ENCODE measurements at regions not wholly inside any gene's neighbourhood (a gene's known extent, or its start where the extent isn't known, plus 50 kb on each side); places are given as distances from the start of the nearest gene placed in this dataset.

GRCh38 chr6:120005292-120005976 is 655.9 kb upstream of the MAN1A1 start (continued):
- TF ChIP-seq U2AF2 (IDR thresholded peaks at IDR 0.05; ENCODE audit: low read depth, low read length) (no peak), ZNF607 (CRISPR knock-in tag; IDR thresholded peaks at IDR 0.05; ENCODE audit: borderline replicate concordance) (no peak; the same call in 1 of the 2 replicates), PATZ1 (CRISPR knock-in tag; IDR thresholded peaks at IDR 0.05) (no peak), PLRG1 (conservative IDR thresholded peaks at IDR 0.05) (no peak), ZSCAN5A (CRISPR knock-in tag; IDR thresholded peaks at IDR 0.05; ENCODE audit: borderline replicate concordance) (peak; percentile 100; the same call in 1 of the 2 replicates), RAD21 (CRISPR knock-in tag; IDR thresholded peaks at IDR 0.05) (no peak), ZKSCAN5 (CRISPR knock-in tag; IDR thresholded peaks at IDR 0.05) (peak; percentile 62; the same call in 1 of the 2 replicates), HNRNPH1 (optimal IDR thresholded peaks at IDR 0.05; ENCODE audit: low read depth, low read length) (no peak), RXRB (CRISPR knock-in tag; IDR thresholded peaks at IDR 0.05; ENCODE audit: borderline replicate concordance) (no peak), FOSL2 (CRISPR knock-in tag; IDR thresholded peaks at IDR 0.05) (no peak), TBP (CRISPR knock-in tag; IDR thresholded peaks at IDR 0.05) (no peak), ZNF253 (CRISPR knock-in tag; IDR thresholded peaks at IDR 0.05; ENCODE audit: borderline replicate concordance) (no peak), SIN3B (IDR thresholded peaks at IDR 0.05; ENCODE audit: low read length) (no peak), GLI4 (CRISPR knock-in tag; IDR thresholded peaks at IDR 0.05; ENCODE audit: borderline replicate concordance) (no peak), ARID3A (IDR thresholded peaks at IDR 0.05; ENCODE audit: low read depth, low read length) (0 out of 2 replicates have a peak, but pooled peaks have one; percentile 73), HCFC1 (IDR thresholded peaks at IDR 0.05; ENCODE audit: low read depth, low read length) (no peak), ZNF569 (CRISPR knock-in tag; IDR thresholded peaks at IDR 0.05; ENCODE audit: borderline replicate concordance) (no peak), KDM2A (CRISPR knock-in tag; IDR thresholded peaks at IDR 0.05; ENCODE audit: borderline replicate concordance, low read depth) (no peak), ZBTB10 (CRISPR knock-in tag; IDR thresholded peaks at IDR 0.05; ENCODE audit: borderline replicate concordance) (no peak), ZNF782 (CRISPR knock-in tag; IDR thresholded peaks at IDR 0.05; ENCODE audit: borderline replicate concordance) (no peak), TBL1XR1 (IDR thresholded peaks at IDR 0.05; ENCODE audit: borderline replicate concordance, low read length, partially characterized antibody) (no peak), SIX1 (CRISPR knock-in tag; IDR thresholded peaks at IDR 0.05; ENCODE audit: borderline replicate concordance) (no peak)
